HG03135 (cell line): ENCODE measurements at regions not wholly inside any gene's neighbourhood (a gene's known extent, or its start where the extent isn't known, plus 50 kb on each side); places are given as distances from the start of the nearest gene placed in this dataset.
"Not testable (repeated sequence)": the region's sequence is repeated elsewhere in the genome, so short reads cannot be mapped to it uniquely, and the experiment has no call there.

Source experiments
- ATAC-seq: cut with Tn5 transposase; IDR thresholded peaks from one replicate; pipeline ENCODE4 v1.9.1; 2021; ENCODE audit warnings: mild to moderate bottlenecking, moderate library complexity; ENCODE audit not compliant: unreplicated experiment

- peak; percentile 85 for ATAC-seq
Measured at GRCh38 chr15:69755551-69756310, 303.1 kb downstream of the RPLP1 start.

GRCh38 chr15:69756440-69756839 lies 303.8 kb downstream of the RPLP1 start:
- ATAC-seq = no peak

GRCh38 chr15:69757186-69757585 lies 304.6 kb downstream of the RPLP1 start:
- no peak for ATAC-seq

GRCh38 chr15:69758291-69758771 lies 305.7 kb downstream of the RPLP1 start:
- no peak for ATAC-seq

- ATAC-seq = peak; percentile 48
Measured at GRCh38 chr15:69758810-69759790, 306.5 kb downstream of the RPLP1 start.

- ATAC-seq = no peak
Measured at GRCh38 chr15:69760258-69760845, 307.7 kb downstream of the RPLP1 start.

GRCh38 chr15:69760890-69761568 lies 308.4 kb downstream of the RPLP1 start:
- peak; percentile 48 for ATAC-seq

- no peak for ATAC-seq
Measured at GRCh38 chr15:69762373-69763148, 309.9 kb downstream of the RPLP1 start.

- ATAC-seq = no peak
Measured at GRCh38 chr15:69763831-69764230, 311.2 kb downstream of the RPLP1 start.

GRCh38 chr15:69766156-69766555 lies 313.5 kb downstream of the RPLP1 start:
- ATAC-seq = no peak

GRCh38 chr15:69767191-69767590 lies 314.6 kb downstream of the RPLP1 start:
- ATAC-seq = no peak

GRCh38 chr15:69769336-69769735 lies 316.7 kb downstream of the RPLP1 start:
- ATAC-seq = not testable (repeated sequence)

- not testable (repeated sequence) for ATAC-seq
Measured at GRCh38 chr15:69774258-69774657, 321.6 kb downstream of the RPLP1 start.

- not testable (repeated sequence) for ATAC-seq
Measured at GRCh38 chr15:69774711-69775110, 322.1 kb downstream of the RPLP1 start.

GRCh38 chr15:69777356-69777755 lies 320.4 kb downstream of the TLE3 start:
- ATAC-seq = no peak

- no peak for ATAC-seq
Measured at GRCh38 chr15:69780374-69780773, 317.3 kb downstream of the TLE3 start.

GRCh38 chr15:69780981-69781380 lies 316.7 kb downstream of the TLE3 start:
- no peak for ATAC-seq

GRCh38 chr15:69781411-69782125 lies 316.1 kb downstream of the TLE3 start:
- no peak for ATAC-seq

GRCh38 chr15:69782139-69782658 lies 315.5 kb downstream of the TLE3 start:
- no peak for ATAC-seq
